Keratinocyte (primary cell): ENCODE measurements at regions not wholly inside any gene's neighbourhood (a gene's known extent, or its start where the extent isn't known, plus 50 kb on each side); places are given as distances from the start of the nearest gene placed in this dataset.

Experiments
- CTCF ChIP-seq, 3 experiments: IDR thresholded peaks in 1 of 3; conservative IDR thresholded peaks in 1 of 3; optimal IDR thresholded peaks in 1 of 3; 2 replicates in 2 of 3; 3 replicates in 1 of 3; pipeline versions ENCODE3 to v1.5.1; 2011; ENCODE audit warnings: low read length in 3 of 3, mild to moderate bottlenecking in 3 of 3, moderate library complexity in 2 of 3, control low read depth in 1 of 3, inconsistent platforms in 1 of 3; ENCODE audit not compliant: insufficient read depth in 2 of 3; ENCODE audit errors: extremely low read depth in 1 of 3
- EZH2 ChIP-seq: IDR thresholded peaks from one replicate; pipeline ENCODE4 v1.6.1; 2012; ENCODE audit warnings: inconsistent platforms, mild to moderate bottlenecking, low read length, moderate library complexity

DNA sequence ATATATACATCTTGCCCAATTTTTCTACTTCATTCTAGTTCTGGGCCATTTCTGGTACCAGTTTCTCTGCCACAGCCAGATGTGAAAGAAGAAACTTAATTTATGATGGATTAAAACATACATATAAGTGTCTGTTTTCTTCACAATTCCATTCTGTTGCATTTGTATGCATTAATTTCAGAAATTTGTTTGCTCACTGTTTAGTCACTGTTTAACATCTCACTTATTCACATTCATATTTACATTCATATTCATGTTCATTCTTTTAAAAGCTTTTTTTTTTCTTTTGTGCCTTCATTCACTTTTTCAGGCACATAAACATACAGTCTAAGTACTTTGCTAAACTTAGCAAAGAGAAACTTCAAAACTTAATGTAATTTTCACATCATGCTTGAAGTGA is 684.0 kb upstream of the CDH9 start:
- TF ChIP-seq CTCF (optimal IDR thresholded peaks at IDR 0.05 in 1 of 3, IDR thresholded peaks at IDR 0.05 in 1 of 3, conservative IDR thresholded peaks at IDR 0.05 in 1 of 3; ENCODE audit: extremely low read depth in 1 of 3, insufficient read depth in 2 of 3, low read length in 3 of 3): no peak
- TF ChIP-seq EZH2: no peak
